GM11168 (cell line): ENCODE measurements at regions not wholly inside any gene's neighbourhood (a gene's known extent, or its start where the extent isn't known, plus 50 kb on each side); places are given as distances from the start of the nearest gene placed in this dataset.

Source experiments
- in situ Hi-C: fragments of 300-500 bp; cut with MboI; formaldehyde crosslinking; loops from one replicate; pipeline ENCODE4 v1.12.0; 2022; ENCODE audit warnings: low sequenced_read_pairs; ENCODE audit not compliant: unreplicated experiment

- in situ Hi-C loops = no loop called here
These were observed 136.1 kb downstream of the LACC1 start for GRCh38 chr13:44015811-44016210.

- in situ Hi-C loops = no loop called here
These were observed 138.1 kb downstream of the LACC1 start for GRCh38 chr13:44017756-44018309.

GRCh38 chr13:44019651-44020050 lies 139.9 kb downstream of the LACC1 start:
- in situ Hi-C loops = no loop called here

- in situ Hi-C loops = no loop called here
These were observed 141.7 kb downstream of the LACC1 start for GRCh38 chr13:44021422-44021821.

- in situ Hi-C loops = no loop called here
These were observed 142.5 kb downstream of the LACC1 start for GRCh38 chr13:44022196-44022595.

GRCh38 chr13:44024167-44024845 lies 144.6 kb downstream of the LACC1 start:
- in situ Hi-C loops = no loop called here

- in situ Hi-C loops = no loop called here
These were observed 145.1 kb downstream of the LACC1 start for GRCh38 chr13:44024846-44025195.

- in situ Hi-C loops = no loop called here
These were observed 146.5 kb downstream of the LACC1 start for GRCh38 chr13:44026194-44026593.

- in situ Hi-C loops = no loop called here
These were observed 149.0 kb downstream of the LACC1 start for GRCh38 chr13:44028734-44029133.

GRCh38 chr13:44030615-44031014 lies 150.9 kb downstream of the LACC1 start:
- in situ Hi-C loops = no loop called here

GRCh38 chr13:44031555-44031954 lies 151.9 kb downstream of the LACC1 start:
- in situ Hi-C loops = no loop called here

GRCh38 chr13:44032802-44033201 lies 153.1 kb downstream of the LACC1 start:
- in situ Hi-C loops = no loop called here

GRCh38 chr13:44035400-44035799 lies 155.7 kb downstream of the LACC1 start:
- in situ Hi-C loops = no loop called here

- in situ Hi-C loops = no loop called here
These were observed 160.5 kb downstream of the LACC1 start for GRCh38 chr13:44040070-44040817.

GRCh38 chr13:44040818-44041100 lies 161.1 kb downstream of the LACC1 start:
- in situ Hi-C loops = no loop called here

- in situ Hi-C loops = no loop called here
These were observed 165.0 kb downstream of the LACC1 start for GRCh38 chr13:44044547-44045179.

- in situ Hi-C loops = no loop called here
These were observed 165.5 kb downstream of the LACC1 start for GRCh38 chr13:44045180-44045562.

- in situ Hi-C loops = no loop called here
These were observed 166.7 kb downstream of the LACC1 start for GRCh38 chr13:44046428-44046827.

GRCh38 chr13:44048326-44048725 lies 168.6 kb downstream of the LACC1 start:
- in situ Hi-C loops = no loop called here

GRCh38 chr13:44049081-44049945 lies 169.6 kb downstream of the LACC1 start:
- in situ Hi-C loops = no loop called here
